ENCODE measurements at regions not wholly inside any gene's neighbourhood (a gene's known extent, or its start where the extent isn't known, plus 50 kb on each side); places are given as distances from the start of the nearest gene placed in this dataset.

DNA sequence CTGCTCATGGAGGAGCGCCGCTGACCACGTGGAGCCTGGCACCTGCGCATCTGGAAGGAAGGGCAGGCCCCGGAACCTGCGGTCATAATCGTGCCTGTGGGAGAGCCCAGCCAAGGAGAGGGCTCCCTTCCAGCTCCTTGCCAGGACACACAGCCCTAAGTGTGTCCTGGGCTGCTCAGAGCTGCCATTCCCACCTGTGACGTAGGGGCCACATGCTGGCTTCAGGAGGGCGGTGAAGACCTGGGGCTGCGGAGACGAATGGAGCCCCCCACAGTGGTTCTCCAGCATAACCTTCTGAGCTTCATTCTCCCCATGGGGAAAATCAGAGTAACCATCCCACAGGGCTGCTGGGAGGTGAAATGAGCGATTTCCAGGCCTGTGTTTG is 127.6 kb upstream of the CHST15 start:
- no peak for DNase-seq (ENCODE audit: low read depth)

DNA sequence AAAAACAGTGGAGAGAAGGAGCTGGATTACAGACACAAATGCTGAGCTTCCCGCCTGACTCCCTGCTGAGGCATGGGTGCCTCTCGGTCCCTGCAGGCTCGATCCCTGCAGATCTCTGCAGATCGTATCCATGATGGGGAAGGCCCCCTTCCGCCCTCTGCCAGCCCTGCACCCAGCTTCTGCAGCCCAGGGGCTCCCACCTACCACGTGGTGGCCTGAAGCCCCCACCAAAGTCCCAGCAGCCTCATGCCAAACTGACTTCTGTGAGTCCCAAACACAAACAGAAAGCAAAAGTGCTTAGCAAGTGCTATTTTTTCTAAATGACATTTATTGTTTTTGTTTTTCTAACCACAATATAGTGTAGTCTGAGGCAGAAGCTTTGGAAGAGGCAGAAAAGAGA is 127.1 kb upstream of the CHST15 start:
- no peak overlapping the region for H3K4me3 ChIP-seq (ENCODE audit: low read length)
- TF ChIP-seq, protein P1, sequence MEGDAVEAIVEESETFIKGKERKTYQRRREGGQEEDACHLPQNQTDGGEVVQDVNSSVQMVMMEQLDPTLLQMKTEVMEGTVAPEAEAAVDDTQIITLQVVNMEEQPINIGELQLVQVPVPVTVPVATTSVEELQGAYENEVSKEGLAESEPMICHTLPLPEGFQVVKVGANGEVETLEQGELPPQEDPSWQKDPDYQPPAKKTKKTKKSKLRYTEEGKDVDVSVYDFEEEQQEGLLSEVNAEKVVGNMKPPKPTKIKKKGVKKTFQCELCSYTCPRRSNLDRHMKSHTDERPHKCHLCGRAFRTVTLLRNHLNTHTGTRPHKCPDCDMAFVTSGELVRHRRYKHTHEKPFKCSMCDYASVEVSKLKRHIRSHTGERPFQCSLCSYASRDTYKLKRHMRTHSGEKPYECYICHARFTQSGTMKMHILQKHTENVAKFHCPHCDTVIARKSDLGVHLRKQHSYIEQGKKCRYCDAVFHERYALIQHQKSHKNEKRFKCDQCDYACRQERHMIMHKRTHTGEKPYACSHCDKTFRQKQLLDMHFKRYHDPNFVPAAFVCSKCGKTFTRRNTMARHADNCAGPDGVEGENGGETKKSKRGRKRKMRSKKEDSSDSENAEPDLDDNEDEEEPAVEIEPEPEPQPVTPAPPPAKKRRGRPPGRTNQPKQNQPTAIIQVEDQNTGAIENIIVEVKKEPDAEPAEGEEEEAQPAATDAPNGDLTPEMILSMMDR (IDR thresholded peaks at IDR 0.05; ENCODE audit: insufficient read depth, low read depth, low read length, missing control alignments): no peak
- DNase-seq (ENCODE audit: low read depth): no peak

More for the DNA sequence above, 127.6 kb upstream of the CHST15 start:
- H3K4me3 ChIP-seq (ENCODE audit: low read length): no peak overlapping the region
- TF ChIP-seq, protein P1 (IDR thresholded peaks at IDR 0.05; ENCODE audit: insufficient read depth, low read depth, low read length, missing control alignments): no peak

DNA sequence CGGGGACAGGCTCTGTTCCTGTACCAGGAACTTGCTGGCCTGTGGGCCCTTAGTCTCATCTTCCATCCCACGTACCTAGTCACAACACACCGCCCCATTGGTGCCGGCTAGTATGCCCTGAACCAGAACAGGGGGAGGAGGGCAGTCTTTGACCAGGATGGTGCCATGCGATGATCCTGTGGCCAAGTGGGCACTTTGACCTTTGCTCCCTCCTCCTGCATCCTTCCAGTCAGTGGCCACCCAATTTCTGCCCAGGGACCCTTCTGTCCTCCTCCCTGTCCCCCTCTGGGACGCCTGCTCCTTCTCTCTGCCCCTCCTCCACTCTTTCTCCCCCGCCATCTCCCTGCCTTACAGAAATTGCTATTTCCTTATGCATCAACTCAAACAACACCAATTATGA is 126.3 kb upstream of the CHST15 start:
- no peak for DNase-seq (ENCODE audit: low read depth)
- TF ChIP-seq, protein P1 (IDR thresholded peaks at IDR 0.05; ENCODE audit: insufficient read depth, low read depth, low read length, missing control alignments): no peak
- no peak overlapping the region for H3K4me3 ChIP-seq (ENCODE audit: low read length)

DNA sequence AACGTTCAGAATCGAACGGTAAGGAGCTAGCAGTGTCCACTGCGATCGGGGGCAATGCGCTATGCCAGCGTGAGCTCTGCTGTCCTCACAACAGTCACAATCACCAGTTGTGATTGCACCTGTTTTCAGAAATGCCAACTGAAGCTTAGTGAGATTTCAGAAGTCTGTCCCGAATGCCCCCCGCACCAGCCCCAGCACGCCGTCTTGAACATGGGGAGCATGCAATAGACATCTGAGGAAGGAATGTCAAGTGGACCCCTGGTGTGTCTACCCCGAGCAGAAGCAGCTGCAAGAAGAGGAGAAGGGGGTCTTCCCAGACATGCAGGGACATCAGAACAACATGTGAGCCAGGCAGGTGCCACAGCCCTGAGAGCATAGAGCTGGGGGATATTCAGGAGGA is 125.7 kb upstream of the CHST15 start:
- TF ChIP-seq, protein P1 (IDR thresholded peaks at IDR 0.05; ENCODE audit: insufficient read depth, low read depth, low read length, missing control alignments): no peak
- DNase-seq (ENCODE audit: low read depth): no peak
- H3K4me3 ChIP-seq (ENCODE audit: low read length): no peak overlapping the region

DNA sequence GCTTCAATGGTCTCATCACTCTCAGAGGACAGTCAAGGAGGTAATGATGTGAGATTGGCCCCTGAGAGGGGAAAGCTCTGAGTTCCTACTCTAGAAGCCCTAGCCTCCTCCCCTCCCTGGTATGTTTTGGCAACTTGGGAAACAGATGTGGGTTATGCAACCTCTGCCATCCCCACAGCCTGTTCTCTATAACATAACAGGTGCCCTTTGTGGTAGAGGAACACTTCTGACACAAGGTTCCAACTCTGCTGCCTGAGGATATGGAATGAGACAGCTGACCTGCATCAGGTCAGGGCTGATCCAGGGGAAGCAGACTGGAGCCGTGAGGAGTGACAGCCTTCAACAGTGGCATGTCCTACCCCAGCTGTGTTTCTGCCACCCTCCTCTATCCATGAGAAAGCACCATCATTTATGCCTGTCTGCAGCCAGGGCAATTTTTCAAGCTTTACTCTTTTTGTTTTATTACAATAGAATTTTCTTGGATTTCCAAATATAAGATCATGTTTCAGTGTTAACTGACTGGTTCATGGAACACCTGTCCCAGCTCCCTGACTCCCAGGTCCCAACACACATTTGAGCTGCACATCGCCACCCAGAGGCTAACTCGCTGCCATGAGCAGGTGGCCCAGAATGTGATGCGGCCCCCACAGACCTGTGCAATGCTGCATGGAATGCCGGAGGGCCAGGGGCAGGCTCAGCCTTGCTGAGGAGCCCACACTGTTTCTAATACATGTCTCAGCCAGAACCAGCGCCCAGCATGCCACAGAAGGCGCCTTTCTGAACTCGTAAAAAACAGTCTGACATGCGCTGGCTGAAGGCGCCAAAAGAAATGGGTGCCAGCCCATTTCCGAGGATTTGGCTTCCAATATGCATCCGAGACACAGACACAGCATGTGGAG is 124.8 kb upstream of the CHST15 start:
- TF ChIP-seq, protein P1 (IDR thresholded peaks at IDR 0.05; ENCODE audit: insufficient read depth, low read depth, low read length, missing control alignments): peak; percentile 18
- H3K4me3 ChIP-seq (ENCODE audit: low read length): no peak overlapping the region
- DNase-seq (ENCODE audit: low read depth): peak; percentile 79

DNA sequence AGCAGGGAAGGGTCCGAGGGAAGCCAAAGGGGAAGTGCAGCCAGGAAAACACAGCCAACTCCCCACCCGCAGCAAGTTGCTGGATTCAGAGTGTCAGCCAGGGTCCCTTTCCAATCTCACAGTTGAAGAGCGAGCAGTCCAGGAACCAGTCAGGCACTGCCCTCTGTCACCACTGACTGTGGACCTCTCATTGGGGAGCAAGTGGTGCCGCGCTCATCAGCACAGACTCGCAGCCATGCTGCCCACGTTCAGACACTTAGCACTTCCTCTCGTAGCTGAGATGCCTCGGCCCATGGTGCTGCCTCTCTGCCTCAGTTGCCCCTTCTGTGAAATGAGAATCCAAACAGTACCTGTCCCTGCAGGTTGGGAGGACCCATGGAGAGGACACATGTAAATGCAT is 123.6 kb upstream of the CHST15 start:
- no peak for DNase-seq (ENCODE audit: low read depth)
- H3K4me3 ChIP-seq (ENCODE audit: low read length): no peak overlapping the region
- TF ChIP-seq, protein P1 (IDR thresholded peaks at IDR 0.05; ENCODE audit: insufficient read depth, low read depth, low read length, missing control alignments): no peak
